NCI-H2029 treated with DMSO at 0.1 percent for 48 hours (cell line): ENCODE measurements at regions not wholly inside any gene's neighbourhood (a gene's known extent, or its start where the extent isn't known, plus 50 kb on each side); places are given as distances from the start of the nearest gene placed in this dataset.

Source experiments
- DNase-seq: peaks from one replicate; lab custom pipeline; 2025; lab: John Stamatoyannopoulos, UW

DNA sequence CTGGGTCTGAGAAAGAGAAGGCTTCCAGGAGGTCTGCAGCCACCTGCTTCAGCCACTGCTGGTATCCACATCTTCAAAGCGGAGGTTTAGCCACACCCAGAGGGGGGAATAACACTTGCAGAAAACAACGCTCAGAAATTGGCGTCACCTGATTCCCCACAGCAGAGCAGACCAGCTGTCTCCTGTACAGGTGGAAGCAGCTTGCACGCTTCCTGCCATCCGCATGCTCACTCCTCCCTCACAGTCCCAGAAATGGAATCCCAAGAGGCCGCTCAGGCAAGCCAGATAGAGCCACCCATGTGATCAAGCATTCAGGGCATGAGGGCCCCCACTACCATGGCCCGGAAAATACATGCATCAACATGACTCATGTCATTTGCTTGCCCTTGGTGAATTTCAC lies 112.2 kb upstream of the DIO3 start:
- no peak for DNase-seq

DNA sequence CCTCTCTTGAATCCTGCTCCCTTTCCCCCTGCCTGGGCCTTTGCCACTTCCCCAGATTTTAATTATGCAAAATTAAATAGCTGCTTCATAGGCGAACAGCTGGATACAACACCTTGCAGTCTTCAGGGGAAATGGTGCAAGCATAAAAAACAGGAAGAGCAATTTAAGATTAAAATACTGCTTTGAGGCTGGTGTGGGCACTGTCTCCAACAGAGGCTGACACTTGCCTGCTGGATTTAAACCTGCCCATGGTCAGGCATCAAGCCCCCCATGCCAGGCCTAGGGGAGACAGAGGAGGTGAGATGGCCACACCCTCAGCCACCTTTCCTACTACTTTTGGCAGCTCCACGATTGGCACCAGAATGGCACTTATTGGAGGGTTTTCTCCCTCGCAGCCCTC lies 110.1 kb upstream of the DIO3 start:
- DNase-seq, result no peak

DNA sequence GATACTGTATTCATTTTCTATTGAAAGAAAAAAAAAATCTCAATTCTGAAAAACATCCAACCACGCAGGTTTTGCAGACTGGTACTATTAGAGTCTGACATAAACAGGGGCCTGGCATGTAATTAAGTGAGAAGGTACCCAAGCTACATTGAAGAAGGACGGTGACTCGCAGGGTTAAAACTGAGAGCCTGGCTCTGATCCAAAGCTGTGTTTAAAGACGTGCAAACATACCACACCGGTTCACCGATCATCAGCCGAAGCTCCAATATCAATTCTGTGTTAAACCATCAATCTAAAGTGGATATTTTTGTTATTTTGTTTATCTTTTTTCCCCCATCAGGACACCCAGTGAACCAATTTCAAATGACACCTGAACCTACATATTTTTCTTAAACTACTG lies 108.1 kb upstream of the DIO3 start:
- DNase-seq, result no peak

DNA sequence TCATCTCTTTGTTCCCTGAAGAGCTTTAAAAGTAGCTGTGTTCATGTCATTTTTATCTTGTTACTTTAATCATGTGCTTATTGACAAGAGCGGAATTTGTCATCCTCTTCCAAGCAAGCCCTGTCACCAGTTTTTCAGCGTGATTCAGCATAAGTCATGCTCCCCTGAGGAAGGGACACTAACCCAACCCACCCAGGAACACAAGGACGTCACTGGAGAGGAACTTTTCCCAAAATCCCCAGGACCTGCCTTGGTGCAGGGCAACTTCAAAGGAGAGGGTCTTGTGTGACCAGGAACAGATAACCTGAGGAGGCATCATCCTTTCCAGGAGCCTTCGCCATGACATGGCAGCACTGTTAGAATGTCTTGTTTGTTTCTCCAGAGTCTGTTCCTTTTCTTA lies 107.1 kb upstream of the DIO3 start:
- no peak for DNase-seq

- DNase-seq, result no peak
These were observed 104.8 kb upstream of the DIO3 start for GRCh38 chr14:101456246-101457175.

DNA sequence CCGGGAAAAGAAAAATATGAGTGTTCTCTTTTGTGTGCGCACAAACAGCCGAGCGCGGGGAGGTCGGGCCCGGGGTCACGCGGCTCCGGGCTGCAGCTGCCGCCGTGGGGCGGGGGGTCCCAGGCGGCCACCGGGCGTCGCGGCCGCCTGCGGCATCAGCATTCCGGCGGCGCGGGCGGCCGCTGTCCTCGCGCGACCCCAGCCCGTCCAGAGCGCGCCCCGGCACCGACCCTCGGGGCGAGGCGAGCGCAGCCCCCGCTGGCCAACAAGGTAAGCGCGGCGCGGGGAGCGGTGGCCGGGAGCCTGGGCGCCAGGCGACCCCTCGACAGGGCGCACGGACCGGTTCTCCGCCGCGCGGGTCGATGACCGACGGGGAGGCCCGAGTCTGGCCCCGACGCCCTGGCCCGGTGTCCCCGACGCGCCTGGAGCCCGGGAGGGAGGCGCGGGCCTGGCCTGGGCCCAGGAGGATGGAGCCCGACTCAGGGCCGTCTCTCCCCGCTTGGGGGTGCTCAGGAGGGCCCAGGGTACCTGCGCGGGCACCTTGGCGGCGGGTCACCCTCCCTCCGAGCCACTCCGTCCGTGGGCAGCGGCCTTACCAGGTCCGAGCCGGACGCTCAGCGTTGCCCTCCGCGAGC lies 103.9 kb upstream of the DIO3 start:
- no peak for DNase-seq

- no peak for DNase-seq
These were observed 103.2 kb upstream of the DIO3 start for GRCh38 chr14:101457936-101458740.

DNA sequence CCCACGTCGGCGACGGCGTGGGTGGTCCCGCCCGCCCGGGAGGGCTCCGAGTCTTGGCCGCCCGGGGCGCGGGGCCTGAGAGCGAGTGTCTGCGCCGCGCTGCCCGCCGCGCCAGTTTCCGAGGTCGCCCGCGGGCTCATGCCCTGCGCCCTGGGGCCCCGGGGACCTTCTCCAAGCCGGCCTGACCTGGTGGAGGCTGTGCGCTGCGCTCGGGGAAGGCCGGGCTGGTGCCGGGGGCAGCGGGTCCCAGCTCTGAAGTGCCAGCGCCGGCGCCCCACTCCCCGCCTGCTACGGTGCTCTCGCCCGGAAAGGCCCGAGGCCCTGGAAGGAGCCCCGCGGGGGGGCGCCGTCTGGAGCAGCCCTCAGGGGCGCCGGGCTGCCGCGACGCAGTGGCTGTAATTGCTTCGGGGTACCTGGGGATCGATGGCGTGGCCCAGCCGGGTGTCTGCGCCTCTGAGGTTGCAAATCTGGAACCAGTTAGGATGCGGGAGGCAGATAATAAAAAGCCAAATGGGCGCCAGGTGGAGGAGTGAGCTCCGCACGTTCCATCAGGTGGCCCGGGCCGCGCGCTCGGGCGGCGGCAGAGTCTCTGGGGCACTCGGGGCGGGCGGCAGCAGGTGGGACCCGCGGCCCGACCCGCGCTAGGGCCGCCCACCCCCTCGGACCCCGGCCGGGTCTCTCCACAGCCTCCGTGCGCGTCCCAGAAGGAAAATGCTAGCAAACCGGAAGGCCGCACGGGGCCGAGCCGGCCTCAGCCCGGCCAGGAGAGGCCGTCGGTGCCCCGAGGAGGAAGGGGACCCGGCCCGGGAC lies 102.3 kb upstream of the DIO3 start:
- DNase-seq, result no peak

DNA sequence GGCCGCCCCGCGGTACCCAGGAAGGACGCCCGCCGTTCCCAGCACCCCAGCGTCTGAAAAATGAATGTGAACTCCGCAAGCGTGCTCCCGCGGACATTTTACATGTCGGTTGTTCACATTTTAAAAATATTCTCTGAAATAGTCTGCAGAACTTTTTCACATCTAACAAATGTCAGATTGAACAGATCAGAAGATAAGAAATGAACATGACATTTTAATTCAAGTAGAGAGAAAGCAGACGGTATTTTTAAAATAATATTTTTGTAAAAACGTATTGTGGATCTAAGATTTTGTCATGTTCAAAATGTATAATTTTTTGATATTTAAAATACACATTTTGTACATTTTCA lies 101.8 kb upstream of the DIO3 start:
- no peak for DNase-seq

- DNase-seq, result no peak
These were observed 100.8 kb upstream of the DIO3 start for GRCh38 chr14:101460521-101460920.

- DNase-seq, result no peak
These were observed 100.1 kb upstream of the DIO3 start for GRCh38 chr14:101460986-101461750.

GRCh38 chr14:101461891-101462290 lies 99.4 kb upstream of the DIO3 start:
- DNase-seq, result no peak

- no peak for DNase-seq
These were observed 98.3 kb upstream of the DIO3 start for GRCh38 chr14:101462726-101463565.

DNA sequence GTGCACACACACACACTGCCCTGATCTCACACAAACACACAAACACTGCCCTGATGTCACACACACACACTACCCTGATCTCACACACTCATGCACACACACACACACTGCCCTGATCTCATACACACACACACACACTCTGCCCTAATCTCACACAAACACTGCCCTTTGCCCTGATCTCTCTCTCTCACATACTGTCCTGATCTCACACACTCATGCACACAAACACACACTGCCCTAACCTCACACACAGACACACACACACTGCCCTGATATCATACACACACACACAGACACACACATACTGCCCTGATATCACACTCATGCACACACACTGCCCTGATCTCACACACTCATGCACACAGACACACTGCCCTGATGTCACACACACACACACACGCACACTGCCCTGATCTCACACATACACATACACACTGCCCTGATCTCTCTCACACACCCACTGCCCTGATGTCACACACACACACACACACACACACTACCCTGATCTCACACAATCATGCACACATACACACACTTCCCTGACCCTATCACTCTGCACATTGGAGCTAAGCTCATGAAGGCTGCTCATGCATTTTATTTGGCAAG lies 97.6 kb upstream of the DIO3 start:
- no peak for DNase-seq

DNA sequence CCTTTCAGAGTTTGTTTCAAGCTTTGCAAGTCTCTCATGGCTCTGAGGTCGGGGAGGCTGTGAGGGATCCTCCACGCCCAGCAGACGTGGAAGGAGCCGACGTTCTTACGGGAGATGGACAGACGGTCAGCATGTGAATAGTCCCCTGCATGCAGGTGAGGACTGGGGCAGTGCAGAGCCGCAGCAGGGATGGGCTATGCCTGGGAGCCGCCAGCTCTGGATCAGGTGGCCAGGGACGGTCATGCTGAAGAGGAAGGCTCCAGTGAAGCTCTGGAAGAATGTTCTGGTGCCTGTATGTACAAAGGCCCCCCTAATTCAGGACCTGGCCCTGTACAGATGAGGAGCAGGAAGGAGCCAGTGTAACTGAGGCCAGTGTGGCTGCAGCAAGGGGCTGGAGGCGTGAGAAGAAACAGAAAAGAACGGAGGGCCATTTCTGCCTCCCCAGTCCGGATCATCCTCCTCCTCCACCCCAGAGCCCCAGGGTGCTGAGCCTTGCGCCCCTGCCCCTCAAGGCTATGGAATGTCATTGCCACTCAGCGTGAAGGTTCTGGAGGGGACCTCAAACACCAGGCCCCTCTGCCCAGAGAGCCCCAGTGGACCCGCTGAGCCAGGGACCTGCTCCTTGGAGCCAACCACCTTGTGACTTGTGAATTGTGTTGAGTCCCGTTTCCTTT lies 96.8 kb upstream of the DIO3 start:
- DNase-seq, result no peak

- DNase-seq, result no peak
These were observed 96.1 kb upstream of the DIO3 start for GRCh38 chr14:101464984-101465794.

DNA sequence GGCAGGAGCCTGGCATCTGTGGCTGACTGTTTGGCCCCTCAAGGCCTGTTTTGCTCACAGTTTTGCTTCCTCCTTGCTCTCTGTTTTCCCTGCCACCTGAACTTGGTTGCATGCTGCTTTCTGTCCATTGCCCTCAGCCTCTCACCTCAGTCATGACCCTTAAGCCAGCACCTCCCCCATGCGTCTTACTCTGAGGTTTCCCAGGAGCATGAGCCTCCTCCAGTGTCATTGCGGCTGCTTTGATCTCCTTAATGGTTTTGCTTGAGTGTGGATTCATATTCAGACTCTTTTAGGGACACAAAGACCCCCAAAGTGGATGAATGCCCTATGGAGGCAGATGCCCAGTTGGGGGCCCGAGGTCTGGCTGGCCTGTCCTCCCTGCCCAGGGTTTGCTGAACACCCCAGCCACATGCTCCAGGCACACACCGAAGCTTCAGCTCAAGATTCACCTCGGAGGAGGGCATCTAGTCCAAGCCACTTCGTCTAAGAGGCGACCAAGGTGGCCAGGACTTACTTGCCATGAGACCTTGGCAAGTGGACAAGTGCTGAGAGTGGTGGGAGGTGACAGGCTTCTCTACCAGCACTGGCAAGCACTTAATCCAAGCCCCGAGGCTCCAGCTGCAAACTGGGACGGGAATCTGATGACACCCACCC lies 95.4 kb upstream of the DIO3 start:
- DNase-seq, result no peak
